ENCODE measurements at regions not wholly inside any gene's neighbourhood (a gene's known extent, or its start where the extent isn't known, plus 50 kb on each side); places are given as distances from the start of the nearest gene placed in this dataset.

DNA sequence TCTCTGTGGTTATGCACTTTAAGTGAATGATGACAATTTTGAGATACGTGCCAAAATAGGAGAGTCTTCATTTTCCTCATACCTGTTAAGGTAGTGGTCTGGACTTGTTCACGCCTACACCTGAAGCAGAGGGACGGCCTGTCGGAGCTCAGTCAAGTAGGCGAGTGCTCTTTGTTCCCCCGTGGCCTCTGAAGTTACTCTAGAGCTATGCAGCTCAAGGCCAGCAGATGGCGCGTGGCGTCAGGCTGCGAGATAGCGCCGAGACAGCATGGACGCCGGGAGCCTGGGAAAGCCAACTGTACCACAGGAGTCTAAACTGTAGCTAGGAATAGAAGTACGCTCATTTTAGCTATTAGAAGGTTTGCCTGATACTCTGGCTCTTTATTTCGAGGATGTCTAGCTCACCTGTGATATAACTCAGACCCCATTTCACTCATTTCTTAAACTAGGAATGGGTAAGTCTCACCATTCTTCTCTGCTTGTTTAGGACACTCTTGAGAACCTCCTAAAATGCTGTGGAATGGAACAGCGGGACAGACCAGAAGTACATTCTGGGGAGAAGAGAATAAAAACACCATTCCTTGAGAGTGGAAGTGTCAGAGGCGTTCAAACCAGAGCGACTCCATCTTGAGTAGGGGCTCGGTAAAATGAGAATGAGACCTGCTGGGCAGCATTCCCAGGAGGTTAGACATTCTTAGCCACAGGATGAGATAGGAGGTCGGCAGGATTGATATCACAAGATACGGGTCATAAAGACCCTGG is 267.4 kb upstream of the HMGA2 start:
- DNase-seq (ENCODE audit: low read depth): peak; percentile 26

DNA sequence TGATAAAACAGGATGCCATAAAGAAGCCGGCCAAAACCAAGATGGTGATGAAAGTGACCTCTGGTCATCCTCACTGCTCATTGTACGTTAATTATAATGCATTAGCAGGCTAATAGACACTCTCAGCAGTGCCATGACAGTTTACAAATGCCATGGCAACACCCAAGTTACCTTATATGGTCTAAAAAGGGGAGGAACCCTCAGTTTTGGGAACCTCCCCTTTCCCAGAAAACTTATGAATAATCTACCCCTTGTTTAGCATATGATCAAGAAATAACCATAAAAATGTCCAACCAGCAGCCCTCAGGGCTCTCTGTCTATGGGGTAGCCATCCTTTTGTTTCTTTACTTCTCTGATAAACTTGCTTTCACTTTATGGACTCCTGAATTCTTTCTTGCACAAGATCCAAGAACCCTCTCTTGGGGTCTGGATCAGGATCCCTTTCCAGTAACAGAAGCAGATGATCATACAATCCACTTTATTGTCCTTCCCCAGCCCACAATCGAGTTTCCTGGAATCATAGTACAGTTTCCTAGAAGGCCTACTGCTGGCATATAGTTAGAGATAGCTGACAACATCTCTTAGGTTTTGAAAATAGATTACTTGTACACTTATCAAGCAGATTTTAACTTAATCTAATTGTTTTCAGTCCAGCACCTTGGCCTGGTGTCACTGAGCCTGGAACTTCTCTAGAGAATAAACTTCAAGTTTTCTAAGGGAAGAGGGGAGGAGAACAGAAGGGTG is 266.7 kb upstream of the HMGA2 start:
- no peak for DNase-seq (ENCODE audit: low read depth)

DNA sequence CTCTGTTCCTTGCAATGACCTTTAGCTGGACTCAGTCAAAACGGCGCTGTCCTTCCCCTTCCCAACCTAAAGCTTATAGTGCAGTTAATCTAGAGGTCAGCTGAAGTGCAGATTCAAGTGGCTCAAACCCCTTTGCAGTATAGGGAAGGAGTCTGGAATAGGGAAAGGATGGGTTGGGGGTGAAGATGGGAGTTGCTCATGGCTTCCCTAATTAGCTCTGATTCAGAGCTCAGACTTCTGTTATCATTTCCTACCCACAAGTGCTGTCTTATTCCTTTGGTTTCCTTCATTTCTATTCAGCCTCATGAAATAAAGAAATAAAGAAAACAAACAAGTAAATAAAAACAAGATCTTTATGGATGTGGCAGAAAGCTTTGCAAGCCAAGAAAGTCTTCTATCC is 264.0 kb upstream of the HMGA2 start:
- no peak for DNase-seq (ENCODE audit: low read depth)

DNA sequence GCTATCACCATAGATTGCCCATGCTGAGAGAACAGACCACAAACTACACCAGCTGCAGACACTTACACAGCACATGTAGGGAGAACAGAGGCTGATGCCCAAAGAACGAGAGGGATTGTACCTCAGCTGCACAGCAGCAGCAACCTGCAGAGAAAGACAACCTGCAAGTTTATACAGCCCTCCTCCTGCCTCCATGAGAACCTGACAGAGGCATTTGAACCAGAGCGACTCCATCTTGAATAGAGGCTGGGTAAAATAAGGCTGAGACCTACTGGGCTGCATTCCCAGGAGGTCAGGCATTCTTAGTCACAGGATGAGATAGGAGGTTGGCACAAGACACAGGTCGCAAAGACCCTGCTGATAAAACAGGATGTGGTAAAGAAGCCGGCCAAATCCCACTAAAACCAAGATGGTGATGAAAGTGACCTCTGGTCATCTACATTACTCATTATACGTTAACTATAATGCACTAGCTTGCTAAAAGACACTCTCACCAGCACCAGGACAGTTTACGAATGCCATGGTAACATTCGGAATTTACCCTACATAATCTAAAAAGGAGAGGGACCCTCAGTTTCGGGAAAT is 262.4 kb upstream of the HMGA2 start:
- DNase-seq (ENCODE audit: low read depth): no peak

DNA sequence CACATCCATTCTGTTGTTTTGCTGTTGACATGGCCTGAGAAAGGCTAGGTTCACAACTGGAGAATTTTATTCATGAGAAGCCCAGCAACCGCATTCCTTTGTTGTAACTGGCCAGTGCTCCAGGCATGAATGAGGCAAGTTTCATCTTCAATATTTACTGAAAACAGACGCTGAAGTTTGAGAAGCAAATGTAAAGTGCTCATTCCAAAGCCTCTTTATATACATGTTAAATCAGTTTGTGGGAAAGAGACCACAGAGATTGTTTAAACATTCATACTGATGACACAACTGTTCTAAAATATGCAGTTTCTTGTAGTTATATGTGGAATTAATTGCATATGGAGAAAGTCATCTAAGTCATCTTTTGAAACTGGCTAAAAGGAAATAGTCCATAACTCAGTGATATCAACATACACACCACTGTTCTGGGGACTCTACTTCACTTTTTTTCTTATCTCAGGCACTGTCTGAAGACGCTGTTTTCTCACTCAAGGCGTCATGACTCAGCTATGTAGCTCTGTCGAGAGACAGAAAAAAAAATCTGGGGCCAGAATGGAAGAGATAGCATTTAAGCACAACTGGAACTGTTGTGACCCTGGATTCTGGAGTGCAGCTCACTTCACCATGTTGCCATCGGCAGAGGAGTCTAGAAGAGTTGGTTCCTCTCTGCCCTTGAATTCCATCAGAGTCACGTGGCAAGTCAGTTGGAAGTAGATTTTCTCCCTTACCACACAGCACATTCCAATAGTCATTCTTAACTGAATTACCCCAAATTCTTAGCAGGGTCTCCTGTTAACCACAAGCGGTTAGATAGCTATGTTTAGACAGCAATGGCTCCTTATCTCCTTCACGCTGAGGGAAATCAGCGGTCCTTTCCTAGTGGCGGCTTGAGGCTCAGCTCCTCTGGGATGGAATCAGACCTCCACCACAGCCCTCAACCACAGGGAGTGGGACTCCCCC is 258.4 kb upstream of the HMGA2 start:
- no peak for DNase-seq (ENCODE audit: low read depth)

DNA sequence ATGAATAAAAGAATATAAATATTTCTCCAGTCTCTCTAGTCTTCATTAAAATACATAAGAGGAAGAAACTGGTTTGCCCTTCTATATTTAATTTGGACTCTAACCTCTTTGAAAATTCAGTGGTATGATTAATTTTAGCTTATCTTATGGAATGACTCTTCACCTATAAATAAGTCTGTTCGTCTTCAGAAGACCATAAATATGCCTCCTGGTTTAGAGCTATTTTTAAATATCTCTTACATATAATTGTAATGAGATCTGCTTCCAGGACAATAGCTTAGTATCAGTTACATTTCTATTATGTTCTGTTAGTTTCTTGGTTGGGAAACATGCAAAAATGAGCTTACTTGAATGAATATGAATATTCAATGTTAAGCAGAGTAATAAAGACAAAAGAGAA is 257.5 kb upstream of the HMGA2 start:
- DNase-seq (ENCODE audit: low read depth): no peak

DNA sequence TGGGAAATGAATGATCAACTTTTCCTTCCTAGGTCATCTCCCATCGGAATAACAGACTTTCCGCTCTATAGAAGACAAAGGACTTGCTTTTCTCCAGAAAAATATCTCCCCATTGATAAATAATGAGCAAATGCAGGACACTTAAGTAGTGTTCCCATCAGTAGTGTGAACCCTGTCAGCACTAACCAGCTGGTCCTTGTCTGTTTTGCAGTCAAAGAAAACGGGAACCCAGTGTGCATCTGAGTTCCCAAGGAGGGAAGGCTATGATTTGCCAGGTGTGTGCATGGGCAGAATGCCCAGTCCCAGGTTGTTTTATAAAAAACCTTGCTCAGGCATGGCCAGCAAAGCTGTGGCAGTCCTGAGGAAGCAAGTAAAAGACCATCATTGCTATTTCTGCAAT is 256.5 kb upstream of the HMGA2 start:
- no peak for DNase-seq (ENCODE audit: low read depth)

DNA sequence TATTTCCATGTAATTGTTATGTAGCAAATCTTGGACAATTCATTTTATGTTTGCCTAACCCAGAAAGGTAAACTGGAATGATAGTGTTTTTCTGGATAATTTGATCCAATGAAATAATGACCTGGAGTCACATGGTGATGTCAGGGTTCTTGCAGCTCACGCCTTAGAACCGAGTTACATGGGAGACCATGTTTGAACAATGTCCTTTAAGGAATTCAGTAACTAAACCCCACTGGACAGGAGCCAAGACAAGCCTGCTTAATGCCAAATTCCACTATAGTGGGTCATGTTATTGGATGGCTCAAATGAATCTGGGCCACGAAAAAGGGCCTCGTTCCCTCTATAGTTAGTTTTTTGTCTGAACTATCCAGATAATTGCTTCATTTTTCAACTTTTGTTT is 255.8 kb upstream of the HMGA2 start:
- DNase-seq (ENCODE audit: low read depth): no peak

DNA sequence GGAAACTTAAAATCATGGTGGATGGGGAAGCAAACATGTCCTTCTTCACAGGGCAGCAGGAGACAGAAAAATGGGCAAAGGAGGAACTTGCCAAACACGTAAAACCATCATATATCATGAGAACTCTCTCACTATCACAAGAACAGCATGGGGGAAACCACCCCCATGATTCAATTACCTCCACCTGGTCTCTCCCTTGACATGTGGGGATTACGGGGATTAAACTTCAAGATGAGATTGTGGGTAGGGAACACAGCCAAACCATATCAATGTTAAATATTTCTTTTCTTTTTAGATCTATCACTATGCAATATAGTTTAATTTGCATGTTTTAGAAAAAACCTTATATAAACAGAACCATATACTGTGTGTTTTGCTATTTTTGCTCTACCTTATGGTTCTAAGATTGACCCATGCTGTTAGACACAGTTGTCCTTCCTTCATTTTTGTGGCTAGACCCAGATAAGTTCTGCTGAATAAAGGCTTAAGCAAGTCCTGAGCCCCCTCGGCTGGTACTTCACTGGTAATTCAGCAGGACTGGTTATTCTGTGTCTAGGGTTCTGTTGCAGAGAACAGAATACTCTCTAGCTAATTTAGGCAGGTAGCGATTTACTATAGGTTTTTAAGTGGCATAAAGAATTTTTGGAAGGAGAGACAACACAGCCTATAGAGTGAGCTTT is 253.7 kb upstream of the HMGA2 start:
- DNase-seq (ENCODE audit: low read depth): no peak

DNA sequence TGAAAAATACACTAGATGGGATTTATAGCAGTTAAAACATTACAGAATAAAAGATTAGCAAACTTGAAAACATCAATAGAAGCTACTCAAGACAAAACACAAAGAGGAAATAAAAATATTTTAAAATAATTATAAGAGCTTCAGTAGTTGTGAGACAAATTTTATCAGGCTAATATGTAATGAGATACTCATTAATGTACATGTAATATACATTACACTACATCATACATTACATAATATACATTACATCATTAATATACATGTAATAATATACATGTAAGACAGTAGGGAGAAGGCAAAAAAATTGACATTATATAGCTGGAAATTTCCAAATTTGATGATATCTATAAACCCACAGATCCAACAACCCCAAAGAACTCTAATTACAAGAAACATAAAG is 249.4 kb upstream of the HMGA2 start:
- no peak for DNase-seq (ENCODE audit: low read depth)

DNA sequence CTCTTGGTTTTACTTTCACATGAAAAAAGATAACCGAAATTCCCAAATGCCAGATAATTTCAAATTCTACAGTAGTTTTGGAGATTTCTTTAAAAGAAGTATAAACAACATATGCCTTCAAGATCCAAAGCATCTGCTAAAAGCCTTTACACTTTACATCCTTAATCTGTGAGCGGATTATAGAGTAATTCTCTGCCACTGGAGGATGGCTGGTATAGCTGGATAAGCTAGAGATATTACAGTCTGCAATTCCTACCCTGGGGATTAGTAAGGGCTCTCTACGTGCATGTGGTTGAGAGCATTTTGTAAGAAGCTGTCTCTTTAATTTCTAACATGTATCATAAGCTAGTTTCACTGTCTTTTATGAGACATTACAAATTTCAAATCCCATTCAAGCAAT is 240.3 kb upstream of the HMGA2 start:
- DNase-seq (ENCODE audit: low read depth): no peak

DNA sequence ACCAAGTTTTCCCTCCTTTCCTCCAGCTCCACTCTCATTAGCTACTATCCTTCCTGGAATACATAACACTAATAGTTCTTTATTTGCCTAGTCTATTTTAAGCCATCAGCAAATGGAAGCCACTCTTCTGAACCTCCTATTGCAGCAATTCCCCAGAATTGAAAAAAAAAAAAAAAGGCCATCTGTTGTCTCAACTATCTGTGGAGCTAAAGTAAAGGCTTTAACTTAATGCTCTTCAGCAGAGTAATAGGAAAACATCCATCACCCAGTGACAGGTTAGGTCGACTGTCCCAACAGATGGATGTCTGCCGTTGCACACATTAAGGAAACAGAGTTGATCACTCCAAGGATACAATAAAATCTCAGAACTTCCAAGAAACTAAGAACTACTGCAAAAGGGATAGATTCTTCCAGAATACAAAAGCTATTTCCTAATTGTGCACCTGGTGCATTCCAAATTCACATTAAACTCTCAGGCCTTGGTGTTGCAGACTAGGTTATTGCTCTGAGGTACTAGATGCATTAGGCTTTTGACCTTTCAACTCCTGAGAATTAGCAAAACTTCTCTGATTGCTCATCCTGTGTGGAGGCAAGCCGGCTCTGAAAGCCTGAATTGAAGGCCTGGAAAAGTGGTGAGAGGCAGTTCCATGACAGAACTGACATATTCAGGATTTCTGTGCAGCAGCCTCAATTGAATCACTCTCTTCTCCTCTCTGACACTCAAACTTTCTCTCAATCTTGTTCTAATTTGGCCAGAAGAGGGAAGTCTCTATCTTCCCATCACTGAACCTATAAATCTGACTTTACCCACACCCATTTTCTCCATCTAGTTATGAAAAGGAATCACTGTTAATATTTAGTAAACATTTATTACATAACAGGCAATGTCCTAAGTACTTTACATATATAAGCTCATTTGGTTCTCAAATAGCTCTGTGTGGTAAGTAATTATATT is 238.4 kb upstream of the HMGA2 start:
- no peak for DNase-seq (ENCODE audit: low read depth)

DNA sequence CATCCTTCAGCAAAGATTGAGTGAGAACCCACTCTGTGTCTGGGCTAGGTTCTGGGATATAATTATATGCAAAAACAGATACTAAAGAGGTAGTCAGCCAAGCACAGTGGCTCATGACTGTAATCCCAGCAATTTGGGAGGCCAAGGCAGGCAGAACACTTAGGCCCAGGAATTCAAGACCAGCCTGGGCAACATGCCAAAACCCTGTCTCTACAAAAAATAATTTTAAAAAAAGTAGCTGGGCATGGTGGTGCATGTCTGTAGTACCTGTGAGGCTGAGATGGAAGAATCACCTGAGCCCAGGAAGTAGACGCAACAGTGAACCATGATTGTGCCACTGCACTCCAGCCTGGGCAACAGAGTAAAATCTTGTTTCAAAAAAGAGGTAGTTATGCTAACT is 237.5 kb upstream of the HMGA2 start:
- no peak for DNase-seq (ENCODE audit: low read depth)

DNA sequence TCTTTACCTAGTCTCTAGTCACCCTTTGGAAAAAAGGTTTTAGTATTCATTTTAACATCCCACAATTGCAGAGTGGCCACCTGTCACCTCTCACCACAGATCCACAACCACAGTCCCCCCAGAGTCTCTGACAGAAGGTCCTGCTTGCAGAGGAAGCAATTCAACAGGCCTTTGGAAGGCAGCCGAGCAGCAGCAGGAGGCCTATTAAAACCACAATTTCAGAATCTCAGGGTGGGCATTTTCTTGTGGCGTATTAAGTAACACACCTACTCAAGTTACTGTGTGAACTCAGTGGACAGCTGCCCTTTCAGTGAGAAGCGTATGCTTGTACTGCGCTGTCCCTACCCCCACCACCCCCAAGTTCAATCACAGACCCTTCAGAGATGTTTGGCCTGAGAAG is 234.0 kb upstream of the HMGA2 start:
- no peak for DNase-seq (ENCODE audit: low read depth)

DNA sequence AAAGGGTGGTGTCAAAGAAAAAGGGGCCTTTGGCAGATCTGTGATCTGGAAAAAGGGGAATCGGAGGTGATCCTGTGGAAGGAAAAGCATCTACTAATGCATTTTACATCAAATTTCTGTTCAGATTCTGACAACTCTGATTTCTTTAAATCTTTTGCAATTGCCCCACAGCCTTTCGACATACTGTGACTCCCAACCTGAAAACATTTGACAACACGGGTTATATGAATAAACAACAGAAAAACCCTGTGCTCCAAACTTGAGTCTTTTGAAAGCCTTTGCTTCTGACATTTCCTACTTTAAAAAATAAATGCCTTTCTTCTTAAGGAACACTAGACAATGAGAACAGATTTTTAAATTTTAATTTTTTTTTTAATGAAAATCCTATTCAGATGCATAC is 231.9 kb upstream of the HMGA2 start:
- no peak for DNase-seq (ENCODE audit: low read depth)

DNA sequence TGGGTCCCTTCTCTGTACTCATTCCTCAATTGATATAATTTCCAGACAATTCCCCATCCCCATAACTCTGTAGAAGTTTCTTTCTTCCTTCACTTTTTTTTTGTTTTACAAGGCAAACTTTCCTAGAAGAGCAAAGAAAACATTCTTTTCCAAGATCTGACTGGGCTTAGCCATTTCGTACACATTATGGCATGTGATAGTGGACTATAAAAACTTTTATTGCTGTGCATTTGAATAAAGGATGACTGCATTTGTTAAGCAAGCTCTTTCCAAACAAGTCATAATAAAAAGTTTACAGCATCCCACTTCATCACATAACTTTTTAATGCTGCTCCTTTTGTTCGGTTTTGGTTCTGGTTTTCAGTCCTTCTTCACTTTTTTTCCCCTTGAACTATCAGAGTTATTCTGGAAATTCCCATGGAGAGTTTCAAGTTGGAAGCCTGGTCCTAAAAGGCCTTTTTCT is 231.0 kb upstream of the HMGA2 start:
- no peak for DNase-seq (ENCODE audit: low read depth)

DNA sequence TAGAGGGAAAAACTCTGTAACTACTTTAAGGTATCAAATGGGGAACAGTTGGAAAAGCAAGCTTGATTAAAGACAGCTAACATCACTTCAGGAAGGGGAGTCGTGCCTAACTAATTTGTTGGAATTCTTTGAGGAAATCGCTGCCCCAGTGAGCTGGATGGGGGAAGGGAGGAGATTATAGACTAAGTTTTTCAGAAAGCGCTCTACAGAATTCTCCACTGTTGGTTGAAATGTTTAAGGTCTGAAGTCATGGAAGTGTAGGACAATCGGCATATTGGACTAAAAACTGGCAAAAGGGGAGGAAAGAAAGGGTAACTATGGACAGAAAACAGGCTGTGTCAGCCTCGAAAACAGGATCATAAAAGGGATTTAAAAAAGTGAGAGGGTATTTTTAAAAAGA is 229.9 kb upstream of the HMGA2 start:
- DNase-seq (ENCODE audit: low read depth): no peak

DNA sequence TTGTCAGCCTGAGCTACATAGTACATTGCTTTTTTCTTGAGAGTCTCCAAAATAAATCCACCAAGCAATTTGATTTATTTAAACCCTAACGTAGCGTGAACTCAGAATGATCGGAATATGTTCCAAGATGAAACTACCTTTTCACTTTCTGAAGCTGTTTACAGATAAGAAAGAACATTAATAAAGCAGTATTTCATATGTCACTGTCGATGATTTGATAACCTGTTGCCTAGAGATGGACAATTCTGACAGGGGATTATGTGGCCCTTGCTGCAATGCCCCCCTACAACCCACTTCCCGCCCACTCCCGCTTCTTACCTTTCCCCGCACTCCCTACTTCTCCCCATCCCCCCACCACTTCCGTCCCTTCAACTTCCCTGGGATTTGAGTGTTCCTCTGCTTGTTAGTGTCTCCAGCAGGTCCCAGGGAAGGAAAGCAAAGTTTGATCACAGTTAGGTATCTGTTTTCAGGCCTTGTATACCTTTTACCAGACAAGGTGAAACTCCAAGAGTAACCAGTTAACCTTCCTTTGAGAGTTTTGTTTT is 229.2 kb upstream of the HMGA2 start:
- no peak for DNase-seq (ENCODE audit: low read depth)

DNA sequence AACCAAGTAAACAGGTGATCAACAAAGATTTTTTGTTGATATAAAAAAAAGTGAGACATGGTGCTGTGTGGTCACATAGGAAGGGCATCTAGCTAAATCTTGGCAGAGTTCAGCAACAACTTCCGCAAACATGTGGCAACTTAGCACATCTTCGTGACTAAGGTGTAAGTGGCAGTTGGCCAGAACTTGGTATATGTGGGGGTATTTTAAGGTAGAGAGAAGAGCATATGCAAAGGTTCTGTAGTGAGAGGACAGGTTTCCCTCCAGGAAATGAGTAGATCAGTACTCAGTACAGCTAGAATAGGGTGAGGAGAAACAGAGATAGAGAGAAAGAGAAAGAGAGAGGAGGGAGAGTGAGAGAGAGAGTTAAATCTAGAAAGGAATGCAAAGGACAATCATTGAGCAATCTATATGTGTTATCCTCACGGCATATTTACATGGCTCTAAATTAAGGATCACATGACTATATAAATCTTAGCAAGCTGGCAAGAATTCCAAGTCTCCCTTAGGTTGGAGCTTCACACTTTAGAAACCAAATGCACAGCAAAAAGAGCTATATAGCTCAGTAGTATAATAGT is 227.7 kb upstream of the HMGA2 start:
- no peak for DNase-seq (ENCODE audit: low read depth)

DNA sequence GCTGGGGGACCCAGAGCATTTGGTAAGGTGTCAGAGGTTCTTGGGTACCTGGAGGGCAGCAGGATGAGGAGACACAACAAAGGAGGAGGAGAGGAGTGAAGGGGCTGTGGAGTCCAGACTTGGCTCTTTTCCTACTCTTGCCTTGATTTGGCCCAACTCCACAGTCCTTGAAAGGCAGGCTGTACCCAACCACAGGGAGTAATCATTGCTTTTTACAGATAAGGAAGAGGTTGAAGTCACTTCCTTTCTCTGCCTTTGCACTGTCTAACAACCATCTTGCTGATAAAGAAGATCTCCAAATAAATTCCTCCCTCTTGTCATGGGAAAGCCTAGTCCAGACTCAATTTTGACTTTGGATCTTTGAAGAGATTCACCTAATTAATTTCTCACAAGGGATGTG is 226.8 kb upstream of the HMGA2 start:
- no peak for DNase-seq (ENCODE audit: low read depth)

Data from stimulated activated CD4-positive, alpha-beta T cell treated with anti-CD3 and anti-CD28 coated beads, Interleukin-2, amount 100 ng/mL, for 4 hours (primary cell).